Keratinocyte (primary cell): ENCODE measurements at regions not wholly inside any gene's neighbourhood (a gene's known extent, or its start where the extent isn't known, plus 50 kb on each side); places are given as distances from the start of the nearest gene placed in this dataset.

ENCODE experiments used
- DNase-seq: peaks from one replicate; pipeline ENCODE4 v3.0.0-alpha.2; 2011; ENCODE audit warnings: low read depth, missing footprints, low spot score
- FAIRE-seq: peaks from 2 replicates; lab custom pipeline; 2011; peaks lifted over from hg19 to GRCh38; lab: Jason Lieb, UNC
- H2AFZ ChIP-seq: 2 replicates; pipeline ENCODE4 v1.6.0; 2012; ENCODE audit warnings: low read length, control low read depth, inconsistent platforms; ENCODE audit not compliant: control insufficient read depth
- H3K27ac ChIP-seq: 2 replicates; pipeline ENCODE4 v1.5.1; 2011; ENCODE audit warnings: low read length; ENCODE audit not compliant: control insufficient read depth, insufficient read depth
- H3K27me3 ChIP-seq: 3 replicates; pipeline ENCODE4 v1.6.0; 2011; ENCODE audit warnings: low read length; ENCODE audit not compliant: control insufficient read depth, insufficient read depth; ENCODE audit errors: extremely low read depth
- H3K36me3 ChIP-seq, 2 experiments: 2 replicates in 1 of 2; 3 replicates in 1 of 2; pipeline ENCODE4 v1.5.1; 2011; ENCODE audit warnings: low read length in 2 of 2, mild to moderate bottlenecking in 1 of 2; ENCODE audit not compliant: control insufficient read depth in 2 of 2, insufficient read depth in 2 of 2; ENCODE audit errors: extremely low read depth in 1 of 2
- H3K4me1 ChIP-seq: 3 replicates; pipeline ENCODE4 v1.5.1; 2011; ENCODE audit warnings: low read length; ENCODE audit not compliant: control insufficient read depth, insufficient read depth; ENCODE audit errors: extremely low read depth
- H3K4me2 ChIP-seq: 3 replicates; pipeline ENCODE4 v1.6.0; 2011; ENCODE audit warnings: low read depth, low read length; ENCODE audit not compliant: control insufficient read depth, insufficient read depth; ENCODE audit errors: extremely low read depth
- H3K4me3 ChIP-seq, 3 experiments: fragments of 200-600 bp in 1 of 3; sonication (generic) in 1 of 3; 2 replicates in 2 of 3; 3 replicates in 1 of 3; pipeline ENCODE4 v1.5.1; 2011 to 2016; ENCODE audit warnings: low read length in 3 of 3, mild to moderate bottlenecking in 3 of 3, control low read depth in 2 of 3, inconsistent platforms in 1 of 3, low read depth in 1 of 3, mixed read lengths in 1 of 3, mixed run types in 1 of 3, moderate library complexity in 1 of 3; ENCODE audit not compliant: control insufficient read depth in 2 of 3, insufficient read depth in 2 of 3; ENCODE audit errors: extremely low read depth in 1 of 3
- H3K79me2 ChIP-seq: 2 replicates; pipeline ENCODE4 v1.6.0; 2012; ENCODE audit warnings: low read length; ENCODE audit not compliant: control insufficient read depth, insufficient read depth
- H3K9ac ChIP-seq: 3 replicates; pipeline ENCODE4 v1.6.0; 2011; ENCODE audit warnings: low read length; ENCODE audit not compliant: control insufficient read depth, insufficient read depth; ENCODE audit errors: extremely low read depth
- H3K9me1 ChIP-seq: 3 replicates; pipeline ENCODE4 v1.6.0; 2011; ENCODE audit warnings: low read length; ENCODE audit not compliant: control insufficient read depth, insufficient read depth; ENCODE audit errors: extremely low read depth
- H3K9me3 ChIP-seq: 2 replicates; pipeline ENCODE4 v1.5.1; 2012; ENCODE audit warnings: low read depth, low read length; ENCODE audit not compliant: control insufficient read depth
- H4K20me1 ChIP-seq: 3 replicates; pipeline ENCODE4 v1.6.0; 2011; ENCODE audit warnings: low read length; ENCODE audit not compliant: control insufficient read depth, insufficient read depth; ENCODE audit errors: extremely low read depth
- CTCF ChIP-seq, 3 experiments: IDR thresholded peaks in 1 of 3; conservative IDR thresholded peaks in 1 of 3; optimal IDR thresholded peaks in 1 of 3; 2 replicates in 2 of 3; 3 replicates in 1 of 3; pipeline versions ENCODE3 to v1.5.1; 2011; ENCODE audit warnings: low read length in 3 of 3, mild to moderate bottlenecking in 3 of 3, moderate library complexity in 2 of 3, control low read depth in 1 of 3, inconsistent platforms in 1 of 3; ENCODE audit not compliant: insufficient read depth in 2 of 3; ENCODE audit errors: extremely low read depth in 1 of 3
- EZH2 ChIP-seq: IDR thresholded peaks from one replicate; pipeline ENCODE4 v1.6.1; 2012; ENCODE audit warnings: inconsistent platforms, mild to moderate bottlenecking, low read length, moderate library complexity
- dilution Hi-C: fragments of 300-500 bp; cut with MboI; formaldehyde crosslinking; loops from one replicate; pipeline ENCODE4 v1.7.0; 2020; ENCODE audit warnings: low sequenced_read_pairs; ENCODE audit not compliant: extremely low pct_ligation_motif_present

GRCh38 chr11:107151579-107151978, 133.3 kb upstream of the GUCY1A2 start:
- TF ChIP-seq CTCF (optimal IDR thresholded peaks at IDR 0.05 in 1 of 3, IDR thresholded peaks at IDR 0.05 in 1 of 3, conservative IDR thresholded peaks at IDR 0.05 in 1 of 3; ENCODE audit: extremely low read depth in 1 of 3, insufficient read depth in 2 of 3, low read length in 3 of 3), result no peak
- no peak for TF ChIP-seq EZH2
- dilution Hi-C loops, result no loop called here
- no peak for FAIRE-seq
- H3K9me3 ChIP-seq, result no peaks in the 10 kb centered on the region
- H3K4me3 ChIP-seq, result no peak overlapping the region
- H3K79me2 ChIP-seq, result no peaks in the 10 kb centered on the region
- H3K4me2 ChIP-seq, result no peak overlapping the region
- no peaks in the 10 kb centered on the region for H3K4me1 ChIP-seq
- no peaks in the 10 kb centered on the region for H3K9me1 ChIP-seq
- H3K36me3 ChIP-seq, result no peaks in the 10 kb centered on the region
- no peak overlapping the region for H2AFZ ChIP-seq
- no peaks in the 10 kb centered on the region for H4K20me1 ChIP-seq
- H3K9ac ChIP-seq, result no peak overlapping the region
- no peaks in the 10 kb centered on the region for H3K27me3 ChIP-seq
- no peak overlapping the region for H3K27ac ChIP-seq
- DNase-seq, result no peak

- H3K9me3 ChIP-seq, result no peaks in the 10 kb centered on the region
- H3K79me2 ChIP-seq, result no peaks in the 10 kb centered on the region
- H4K20me1 ChIP-seq, result no peaks in the 10 kb centered on the region
- H3K9ac ChIP-seq, result no peak overlapping the region
- DNase-seq (no peak), FAIRE-seq (no peak)
- no peaks in the 10 kb centered on the region for H3K36me3 ChIP-seq
- no peaks in the 10 kb centered on the region for H3K4me1 ChIP-seq
- no peaks in the 10 kb centered on the region for H3K9me1 ChIP-seq
- no peak for TF ChIP-seq CTCF (optimal IDR thresholded peaks at IDR 0.05 in 1 of 3, IDR thresholded peaks at IDR 0.05 in 1 of 3, conservative IDR thresholded peaks at IDR 0.05 in 1 of 3; ENCODE audit: extremely low read depth in 1 of 3, insufficient read depth in 2 of 3, low read length in 3 of 3)
- no peak for TF ChIP-seq EZH2
- dilution Hi-C loops, result no loop called here
- H3K27me3 ChIP-seq, result no peaks in the 10 kb centered on the region
- H3K4me3 ChIP-seq, result no peak overlapping the region
- H2AFZ ChIP-seq, result no peak overlapping the region
- no peak overlapping the region for H3K4me2 ChIP-seq
- H3K27ac ChIP-seq, result no peak overlapping the region
Observed at GRCh38 chr11:107151158-107151557, 132.9 kb upstream of the GUCY1A2 start.
